ENCODE measurements at regions not wholly inside any gene's neighbourhood (a gene's known extent, or its start where the extent isn't known, plus 50 kb on each side); places are given as distances from the start of the nearest gene placed in this dataset.

DNA sequence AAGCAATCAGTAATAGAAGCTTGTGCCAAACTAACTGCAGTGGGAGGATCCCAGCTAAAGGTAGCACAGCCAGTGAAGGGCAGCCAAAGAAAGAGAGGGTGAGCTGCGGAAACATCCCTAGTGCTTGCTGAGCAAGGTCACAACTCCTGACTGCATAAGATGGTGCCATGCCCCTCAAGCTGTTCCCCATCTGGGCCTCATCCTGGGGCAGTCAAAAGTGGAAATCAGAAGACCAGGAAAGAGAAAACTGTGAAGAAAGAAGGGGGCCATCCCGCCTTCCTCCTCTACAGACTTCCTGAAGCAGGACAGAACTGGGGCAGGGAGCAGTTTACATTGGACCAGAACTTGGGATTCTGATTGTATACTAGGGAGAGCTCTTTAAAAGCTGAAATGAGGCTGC is 159.2 kb downstream of the TNFSF13B start:
- POLR2A ChIA-PET (ENCODE audit: low non-redundant PET): no interaction called here
- CTCF ChIA-PET: no interaction called here
- DNase-seq (ENCODE audit: low spot score): no peak
- H3K27ac ChIP-seq: no peak overlapping the region
- TF ChIP-seq, protein P1, sequence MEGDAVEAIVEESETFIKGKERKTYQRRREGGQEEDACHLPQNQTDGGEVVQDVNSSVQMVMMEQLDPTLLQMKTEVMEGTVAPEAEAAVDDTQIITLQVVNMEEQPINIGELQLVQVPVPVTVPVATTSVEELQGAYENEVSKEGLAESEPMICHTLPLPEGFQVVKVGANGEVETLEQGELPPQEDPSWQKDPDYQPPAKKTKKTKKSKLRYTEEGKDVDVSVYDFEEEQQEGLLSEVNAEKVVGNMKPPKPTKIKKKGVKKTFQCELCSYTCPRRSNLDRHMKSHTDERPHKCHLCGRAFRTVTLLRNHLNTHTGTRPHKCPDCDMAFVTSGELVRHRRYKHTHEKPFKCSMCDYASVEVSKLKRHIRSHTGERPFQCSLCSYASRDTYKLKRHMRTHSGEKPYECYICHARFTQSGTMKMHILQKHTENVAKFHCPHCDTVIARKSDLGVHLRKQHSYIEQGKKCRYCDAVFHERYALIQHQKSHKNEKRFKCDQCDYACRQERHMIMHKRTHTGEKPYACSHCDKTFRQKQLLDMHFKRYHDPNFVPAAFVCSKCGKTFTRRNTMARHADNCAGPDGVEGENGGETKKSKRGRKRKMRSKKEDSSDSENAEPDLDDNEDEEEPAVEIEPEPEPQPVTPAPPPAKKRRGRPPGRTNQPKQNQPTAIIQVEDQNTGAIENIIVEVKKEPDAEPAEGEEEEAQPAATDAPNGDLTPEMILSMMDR (conservative IDR thresholded peaks at IDR 0.05; ENCODE audit: low read depth): no peak

DNA sequence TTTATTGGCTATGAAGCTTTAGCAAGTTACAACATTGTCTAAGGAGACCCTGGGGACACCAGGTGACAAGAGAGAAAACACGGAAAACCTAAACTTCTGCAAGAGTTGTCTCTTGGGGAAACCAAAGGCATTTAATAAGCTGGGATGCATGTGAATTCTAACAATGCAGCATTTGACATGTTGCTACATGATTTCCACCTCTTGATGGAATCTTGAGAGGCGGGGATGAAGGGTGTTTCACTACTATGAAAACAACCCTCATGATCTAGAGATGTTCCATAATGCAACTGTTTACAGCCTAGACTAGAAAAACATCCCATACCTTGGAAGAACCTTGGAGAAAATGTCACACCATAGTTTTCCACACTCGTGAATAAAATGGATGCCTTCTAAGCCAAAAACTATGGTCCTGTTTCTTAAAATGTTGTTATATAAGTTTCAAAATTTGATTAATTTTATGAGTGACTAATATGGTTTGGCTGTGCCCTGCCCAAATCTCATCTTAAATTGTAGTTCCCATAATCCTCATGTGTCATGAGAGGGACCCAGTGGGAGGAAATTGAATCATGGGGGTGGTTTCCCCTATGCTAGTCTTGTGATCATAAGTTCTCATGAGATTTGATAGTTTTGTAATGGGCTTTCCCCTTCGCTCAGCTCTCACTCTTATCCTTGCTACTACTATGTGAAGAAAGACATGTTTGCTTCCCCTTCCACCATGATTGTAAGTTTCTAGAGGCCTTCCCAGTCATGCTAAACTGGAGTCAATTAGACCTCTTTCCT is 164.6 kb downstream of the TNFSF13B start:
- ChIA-PET CTCF (no interaction called here), POLR2A (ENCODE audit: low non-redundant PET) (no interaction called here)
- no peak overlapping the region for H3K27ac ChIP-seq
- TF ChIP-seq, protein P1 (conservative IDR thresholded peaks at IDR 0.05; ENCODE audit: low read depth): no peak
- DNase-seq (ENCODE audit: low spot score): peak; percentile 21

DNA sequence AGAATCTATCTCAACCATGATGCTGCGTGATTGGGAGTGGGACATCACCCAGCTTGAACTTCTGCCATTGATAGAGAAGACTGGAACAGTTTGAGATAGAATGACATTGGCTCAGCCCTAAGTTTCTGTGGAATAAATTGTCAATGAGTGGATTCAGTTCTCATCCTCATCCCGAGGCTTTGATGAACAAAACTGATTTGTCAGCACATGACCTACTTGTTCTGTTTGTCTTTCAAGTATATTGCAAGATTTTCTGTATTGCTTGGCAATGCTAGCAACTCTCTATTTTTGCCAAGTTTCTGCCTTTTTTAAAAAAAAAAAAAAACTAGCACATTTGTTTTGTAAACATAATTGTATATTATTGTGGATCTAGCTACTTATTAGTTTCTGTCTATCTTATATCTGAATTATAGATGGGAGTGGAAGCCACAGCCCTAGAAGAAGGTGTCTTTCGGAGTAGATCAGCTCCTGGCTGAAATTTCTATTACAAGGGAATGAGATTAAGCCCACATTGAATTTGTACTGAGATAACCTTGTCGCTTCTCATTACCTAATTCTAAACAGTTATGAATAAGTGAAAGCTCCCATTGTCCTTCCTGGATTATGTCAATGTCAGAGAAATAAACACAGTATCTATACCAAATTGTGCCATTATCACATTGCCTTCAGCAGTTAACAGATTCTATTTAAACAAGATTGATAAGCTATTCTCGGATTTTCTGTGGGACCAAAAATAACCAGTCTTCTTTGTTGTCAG is 166.1 kb downstream of the TNFSF13B start:
- no peak overlapping the region for H3K27ac ChIP-seq
- TF ChIP-seq, protein P1 (conservative IDR thresholded peaks at IDR 0.05; ENCODE audit: low read depth): no peak
- ChIA-PET POLR2A (ENCODE audit: low non-redundant PET) (no interaction called here), CTCF (interaction anchor here (0.6 kb wide), 1 partner anchor 10 kb away, joined by 6 read pairs; no protein-coding TSS in a partner anchor)
- no peak for DNase-seq (ENCODE audit: low spot score)

DNA sequence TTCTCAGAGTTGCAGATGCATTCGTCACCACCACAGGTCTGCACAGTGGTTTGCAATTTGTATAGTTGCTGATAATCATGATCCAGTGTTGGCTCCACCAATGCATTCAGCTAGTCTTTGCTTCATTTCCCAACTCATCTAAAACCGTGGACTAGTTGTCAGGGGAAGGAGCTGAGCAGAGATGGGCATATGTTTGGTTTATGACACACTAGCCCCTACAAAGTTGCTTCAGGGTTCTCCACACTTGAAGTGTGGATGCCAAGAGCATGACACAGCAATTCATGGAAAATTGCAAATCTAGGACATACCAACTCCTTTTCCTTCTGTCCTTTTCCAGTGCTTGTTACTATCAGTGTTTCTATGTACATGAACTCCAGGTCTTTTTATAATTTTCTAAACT is 168.0 kb downstream of the TNFSF13B start:
- TF ChIP-seq, protein P1 (conservative IDR thresholded peaks at IDR 0.05; ENCODE audit: low read depth): no peak
- CTCF ChIA-PET: no interaction called here
- POLR2A ChIA-PET (ENCODE audit: low non-redundant PET): no interaction called here
- no peak overlapping the region for H3K27ac ChIP-seq
- DNase-seq (ENCODE audit: low spot score): no peak

DNA sequence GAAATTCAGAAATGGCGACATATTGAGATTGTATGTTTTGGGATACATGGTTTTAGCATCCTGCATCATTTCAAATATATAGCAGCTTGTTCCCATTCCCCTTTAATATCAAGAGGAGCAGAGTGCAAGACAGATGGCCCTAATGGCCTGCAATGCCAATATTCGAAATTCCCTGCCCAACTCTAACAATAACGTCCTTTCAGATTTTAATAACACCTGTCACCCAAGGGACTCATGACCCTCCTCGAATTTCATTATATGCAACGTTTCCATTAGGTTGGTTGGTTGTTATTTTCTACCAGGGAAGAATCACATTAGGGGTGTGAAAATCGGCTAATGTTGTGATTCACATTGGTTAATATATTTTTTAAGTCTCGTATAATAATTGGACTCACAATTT is 170.0 kb downstream of the TNFSF13B start:
- ChIA-PET CTCF (no interaction called here), POLR2A (ENCODE audit: low non-redundant PET) (no interaction called here)
- DNase-seq (ENCODE audit: low spot score): no peak
- TF ChIP-seq, protein P1 (conservative IDR thresholded peaks at IDR 0.05; ENCODE audit: low read depth): no peak
- no peak overlapping the region for H3K27ac ChIP-seq

DNA sequence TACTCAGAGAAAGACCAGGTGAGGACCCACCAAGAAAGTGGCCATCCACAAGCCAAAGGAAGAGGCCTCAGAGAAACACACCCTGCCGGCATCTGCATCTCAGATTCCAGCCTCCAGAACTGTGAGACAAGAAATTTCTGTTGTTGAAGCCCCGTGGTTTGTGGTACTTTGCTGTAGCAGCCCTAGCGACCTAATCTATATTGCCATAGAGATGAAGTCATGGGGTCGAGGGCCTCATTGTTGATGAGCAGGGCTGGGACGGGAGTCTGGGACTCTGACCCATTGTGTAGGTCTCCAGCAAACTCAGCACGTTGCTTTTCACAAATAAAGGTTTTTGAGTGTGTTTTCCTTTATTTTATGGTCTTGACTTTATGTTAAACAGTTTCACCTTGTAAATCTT is 174.9 kb downstream of the TNFSF13B start:
- CTCF ChIA-PET: no interaction called here
- TF ChIP-seq, protein P1 (conservative IDR thresholded peaks at IDR 0.05; ENCODE audit: low read depth): no peak
- POLR2A ChIA-PET (ENCODE audit: low non-redundant PET): no interaction called here

More for the DNA sequence above, 174.9 kb downstream of the TNFSF13B start:
- no peak overlapping the region for H3K27ac ChIP-seq
- DNase-seq (ENCODE audit: low spot score): no peak

Data from RWPE1 (cell line).